OCI-LY7 (cell line): ENCODE measurements at regions not wholly inside any gene's neighbourhood (a gene's known extent, or its start where the extent isn't known, plus 50 kb on each side); places are given as distances from the start of the nearest gene placed in this dataset.

ENCODE experiments used
- CTCF ChIP-seq: fragments of 200-600 bp; sonication (generic); conservative IDR thresholded peaks from 2 replicates; pipeline ENCODE4 v1.5.1; 2014; ENCODE audit warnings: mild to moderate bottlenecking, antibody characterized with exemption, low read length, moderate library complexity, mixed read lengths
- EZH2phosphoT487 ChIP-seq: fragments of 200-600 bp; sonication (generic); IDR thresholded peaks from 2 replicates; pipeline ENCODE4 v1.6.1; 2018; ENCODE audit warnings: low read depth, borderline replicate concordance, mild to moderate bottlenecking, mixed run types, antibody characterized with exemption, low read length, moderate library complexity, mixed read lengths

GRCh38 chr22:49705216-49705971 lies 122.3 kb downstream of the BRD1 start:
- TF ChIP-seq CTCF (no peak), EZH2phosphoT487 (no peak)
